ENCODE measurements at regions not wholly inside any gene's neighbourhood (a gene's known extent, or its start where the extent isn't known, plus 50 kb on each side); places are given as distances from the start of the nearest gene placed in this dataset.

DNA sequence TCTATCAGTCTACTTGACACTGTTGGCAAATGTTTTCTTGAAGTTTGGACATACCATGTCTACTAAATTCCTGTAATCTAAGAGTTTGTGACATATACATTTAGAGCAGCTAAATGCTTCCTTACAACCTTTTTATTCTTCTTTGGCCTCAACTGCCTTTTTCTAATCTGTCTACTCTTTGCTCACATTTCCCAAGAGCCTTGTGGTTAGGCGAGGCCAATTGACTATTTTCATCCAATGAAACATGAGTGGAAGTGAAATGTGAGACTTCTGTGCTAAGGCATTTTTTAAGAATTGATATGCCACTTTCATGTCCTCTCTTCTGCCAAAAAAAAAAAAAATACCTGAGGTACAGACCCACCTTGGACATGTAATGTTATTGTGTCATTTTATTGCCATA is 158.2 kb upstream of the MCHR2 start:
- no peak for TF ChIP-seq POLR2A (IDR thresholded peaks at IDR 0.05)
- Histone ChIP-seq H3K4me3 (no peak overlapping the region), H3K27me3 (replicated peaks; ENCODE audit: insufficient read depth) (no peaks in the 10 kb centered on the region), H3K4me1 (replicated peaks) (no peaks in the 10 kb centered on the region), H3K36me3 (no peaks in the 10 kb centered on the region), H3K9me3 (no peaks in the 10 kb centered on the region), H3K27ac (no peak overlapping the region)
- no peak for DNase-seq (ENCODE audit: low spot score)
- WGBS: 77% methylated on average over 1 of the region's 1 CpG
- intact Hi-C loops (cut with DNase I): no loop called here

DNA sequence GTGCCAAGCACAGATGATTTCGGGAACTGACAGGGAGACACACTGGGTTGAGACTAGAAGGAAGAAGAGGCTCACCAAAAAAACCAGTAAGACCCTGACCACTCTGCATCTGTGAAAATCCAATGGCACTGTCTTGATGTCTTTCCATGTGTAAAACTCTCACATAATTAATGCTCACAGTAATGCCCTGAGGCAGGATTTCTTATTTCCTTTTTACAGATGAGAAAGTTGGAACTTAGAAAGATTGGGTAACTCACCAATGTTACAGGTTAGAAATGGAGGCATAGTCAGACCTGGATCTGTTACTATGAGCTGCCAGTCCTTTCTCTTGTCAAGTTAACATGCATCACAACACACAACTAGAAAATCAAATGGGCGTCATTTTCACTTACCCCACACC is 151.0 kb upstream of the MCHR2 start:
- H3K4me1 ChIP-seq (replicated peaks): no peaks in the 10 kb centered on the region
- no peak for DNase-seq (ENCODE audit: low spot score)
- H3K9me3 ChIP-seq: no peaks in the 10 kb centered on the region
- H3K27me3 ChIP-seq (replicated peaks; ENCODE audit: insufficient read depth): no peaks in the 10 kb centered on the region
- H3K27ac ChIP-seq: no peak overlapping the region
- WGBS: 82% methylated on average over 2 of the region's 2 CpGs
- no peaks in the 10 kb centered on the region for H3K36me3 ChIP-seq
- TF ChIP-seq POLR2AphosphoS5 (IDR thresholded peaks at IDR 0.05) (no peak), POLR2A (IDR thresholded peaks at IDR 0.05) (no peak), CTCF (IDR thresholded peaks at IDR 0.05) (no peak)
- intact Hi-C loops (cut with DNase I): no loop called here
- H3K4me3 ChIP-seq: no peak overlapping the region

- no peaks in the 10 kb centered on the region for H3K4me1 ChIP-seq (replicated peaks)
- H3K36me3 ChIP-seq: no peaks in the 10 kb centered on the region
- no peak overlapping the region for H3K4me3 ChIP-seq
- WGBS: 43% methylated on average over 4 of the region's 4 CpGs
- no peak for DNase-seq (ENCODE audit: low spot score)
- intact Hi-C loops (cut with DNase I): no loop called here
- H3K27me3 ChIP-seq (replicated peaks; ENCODE audit: insufficient read depth): no peaks in the 10 kb centered on the region
- TF ChIP-seq POLR2AphosphoS5 (IDR thresholded peaks at IDR 0.05): no peak
- TF ChIP-seq CTCF (IDR thresholded peaks at IDR 0.05): no peak
- no peak for TF ChIP-seq POLR2A (IDR thresholded peaks at IDR 0.05)
- H3K9me3 ChIP-seq: no peaks in the 10 kb centered on the region
- H3K27ac ChIP-seq: no peak overlapping the region
These were observed 144.5 kb upstream of the MCHR2 start for GRCh38 chr6:100138346-100139022.

- 73% methylated on average over 2 of the region's 2 CpGs for WGBS
These were observed 143.7 kb upstream of the MCHR2 start for GRCh38 chr6:100137759-100138158.

DNA sequence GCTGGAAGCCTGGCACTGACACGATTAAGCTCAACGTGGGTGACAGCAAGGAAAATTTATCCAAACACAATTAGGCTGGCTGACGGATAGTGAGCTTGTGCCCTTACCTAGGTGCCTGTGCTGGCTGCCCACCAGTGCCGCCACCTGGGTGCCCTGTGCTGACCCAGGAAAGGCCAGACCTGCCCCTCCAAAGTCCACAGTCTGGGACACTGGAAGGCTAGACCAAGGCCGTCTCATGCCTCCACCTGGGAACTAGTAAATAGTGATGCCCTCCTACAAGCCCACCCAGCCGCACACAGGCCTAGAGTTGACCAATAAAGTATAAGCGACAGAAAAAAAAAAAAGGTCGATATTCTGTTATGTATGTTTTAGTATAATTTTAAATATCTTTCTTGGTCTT is 142.6 kb upstream of the MCHR2 start:
- no peak overlapping the region for H3K27ac ChIP-seq
- H3K36me3 ChIP-seq: no peaks in the 10 kb centered on the region
- no peak overlapping the region for H3K4me3 ChIP-seq
- no peak for TF ChIP-seq POLR2A (IDR thresholded peaks at IDR 0.05)
- TF ChIP-seq CTCF (IDR thresholded peaks at IDR 0.05): no peak
- TF ChIP-seq POLR2AphosphoS5 (IDR thresholded peaks at IDR 0.05): no peak
- 94% methylated on average over 8 of the region's 8 CpGs for WGBS
- no peaks in the 10 kb centered on the region for H3K4me1 ChIP-seq (replicated peaks)
- no peaks in the 10 kb centered on the region for H3K9me3 ChIP-seq
- no peak for DNase-seq (ENCODE audit: low spot score)
- H3K27me3 ChIP-seq (replicated peaks; ENCODE audit: insufficient read depth): no peaks in the 10 kb centered on the region
- intact Hi-C loops (cut with DNase I): no loop called here

More at GRCh38 chr6:100137759-100138158, 143.7 kb upstream of the MCHR2 start:
- intact Hi-C loops (cut with DNase I): no loop called here
- Histone ChIP-seq H3K4me3 (no peak overlapping the region), H3K4me1 (replicated peaks) (no peaks in the 10 kb centered on the region), H3K27me3 (replicated peaks; ENCODE audit: insufficient read depth) (no peaks in the 10 kb centered on the region), H3K27ac (no peak overlapping the region), H3K9me3 (no peaks in the 10 kb centered on the region), H3K36me3 (no peaks in the 10 kb centered on the region)
- TF ChIP-seq POLR2A (IDR thresholded peaks at IDR 0.05) (no peak), POLR2AphosphoS5 (IDR thresholded peaks at IDR 0.05) (no peak), CTCF (IDR thresholded peaks at IDR 0.05) (no peak)
- no peak for DNase-seq (ENCODE audit: low spot score)

Data from prostate gland (tissue), 2 donors.